K562 (cell line): ENCODE measurements at regions not wholly inside any gene's neighbourhood (a gene's known extent, or its start where the extent isn't known, plus 50 kb on each side); places are given as distances from the start of the nearest gene placed in this dataset.

Experiments
- CEBPB ChIP-seq: fragments of 450-650 bp; IDR thresholded peaks from 2 replicates; pipeline ENCODE4 v1.6.1; 2016; ENCODE audit warnings: missing genetic modification characterization, missing compliant biosample characterization
- ELF4 ChIP-seq: fragments of 450-650 bp; formaldehyde crosslinking; IDR thresholded peaks from 2 replicates; pipeline ENCODE4 v1.4.0; 2022; ENCODE audit warnings: missing genetic modification characterization
- FOXJ3 ChIP-seq: sonication (generic); formaldehyde crosslinking; IDR thresholded peaks from 2 replicates; pipeline ENCODE4 v1.4.0; 2020; ENCODE audit warnings: mild to moderate bottlenecking, missing genetic modification reagents
- GATA2 ChIP-seq: sonication (generic); formaldehyde crosslinking; IDR thresholded peaks from 2 replicates; pipeline ENCODE4 v1.4.0; 2020; ENCODE audit warnings: mild to moderate bottlenecking, missing genetic modification reagents
- TRIM24 ChIP-seq, 2 experiments: fragments of 450-650 bp; IDR thresholded peaks; 2 replicates each; pipeline ENCODE4 v1.6.1; 2016
- XRCC5 ChIP-seq: fragments of 200-400 bp; formaldehyde crosslinking; IDR thresholded peaks from 2 replicates; pipeline ENCODE4 v1.6.1; 2017; ENCODE audit warnings: low read depth, mild to moderate bottlenecking, low read length

DNA sequence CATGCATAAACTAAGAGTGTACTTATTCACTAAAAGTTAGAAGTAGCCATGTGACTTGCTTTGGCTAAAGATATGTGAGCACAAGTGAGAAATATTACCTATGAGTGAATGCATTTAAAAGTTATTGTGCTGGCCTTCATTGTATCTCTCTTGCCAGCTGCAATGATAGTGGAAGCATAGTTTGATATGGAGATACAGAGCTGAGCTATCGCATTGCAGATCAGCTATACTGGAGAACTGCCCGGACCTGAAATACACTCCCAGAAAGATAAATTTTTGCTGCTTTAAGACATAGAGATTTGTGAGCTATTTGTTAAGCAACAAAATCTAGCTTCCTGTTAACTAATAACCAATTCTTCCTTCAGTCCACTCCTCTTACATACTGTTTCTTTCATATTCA, 571.1 kb downstream of the CPS1 start:
- TF ChIP-seq TRIM24 (IDR thresholded peaks at IDR 0.05) (no peak), GATA2 (CRISPR knock-in tag) (no peak), ELF4 (no peak), FOXJ3 (CRISPR knock-in tag) (no peak), XRCC5 (no peak), CEBPB (no peak)
